Neuron (in vitro differentiated cells): ENCODE measurements at regions not wholly inside any gene's neighbourhood (a gene's known extent, or its start where the extent isn't known, plus 50 kb on each side); places are given as distances from the start of the nearest gene placed in this dataset.
A peak's percentile ranks its signal among the peaks of the same experiment; 100 is the strongest.

Experiments used
- H2AFZ ChIP-seq: one replicate; pipeline ENCODE4 v1.6.1; 2013; ENCODE audit warnings: low read depth, mild to moderate bottlenecking, inconsistent platforms, low read length, moderate library complexity
- H3K27me3 ChIP-seq: one replicate; pipeline ENCODE4 v1.6.1; 2013; ENCODE audit warnings: low read length; ENCODE audit not compliant: insufficient read depth
- H3K36me3 ChIP-seq: one replicate; pipeline ENCODE4 v1.6.1; 2013; ENCODE audit warnings: low read length; ENCODE audit not compliant: insufficient read depth
- H3K4me1 ChIP-seq: one replicate; pipeline ENCODE4 v1.6.1; 2013; ENCODE audit warnings: low read length; ENCODE audit not compliant: insufficient read depth
- H3K4me3 ChIP-seq: 2 replicates; pipeline ENCODE4 v1.5.1; 2013; ENCODE audit warnings: mild to moderate bottlenecking, low read length, moderate library complexity
- H3K9me3 ChIP-seq: one replicate; pipeline ENCODE4 v1.6.1; 2013; ENCODE audit warnings: low read length

- Histone ChIP-seq H3K27me3 (no peaks in the 10 kb centered on the region), H3K9me3 (no peaks in the 10 kb centered on the region)
Measured at GRCh38 chr5:56487528-56488115, 254.5 kb upstream of the ANKRD55 start.

GRCh38 chr5:56482363-56482762 is 249.2 kb upstream of the ANKRD55 start:
- no peak overlapping the region for H3K4me3 ChIP-seq
- no peaks in the 10 kb centered on the region for H3K36me3 ChIP-seq
- H2AFZ ChIP-seq = no peak overlapping the region

More at GRCh38 chr5:56487528-56488115, 254.5 kb upstream of the ANKRD55 start:
- Histone ChIP-seq H3K4me3 (no peak overlapping the region), H2AFZ (no peak overlapping the region), H3K4me1 (no peaks in the 10 kb centered on the region), H3K36me3 (no peaks in the 10 kb centered on the region)

GRCh38 chr5:56481428-56482357 is 248.6 kb upstream of the ANKRD55 start:
- Histone ChIP-seq H3K36me3 (no peaks in the 10 kb centered on the region), H3K9me3 (no peaks in the 10 kb centered on the region), H3K4me1 (peaks cover 8% of the 10 kb centered on the region), H3K4me3 (peak overlapping the region; percentile 56), H2AFZ (peak overlapping the region; percentile 100), H3K27me3 (peaks cover 6% of the 10 kb centered on the region)

More at GRCh38 chr5:56482363-56482762, 249.2 kb upstream of the ANKRD55 start:
- no peaks in the 10 kb centered on the region for H3K9me3 ChIP-seq
- peaks cover 8% of the 10 kb centered on the region for H3K4me1 ChIP-seq
- peaks cover 6% of the 10 kb centered on the region for H3K27me3 ChIP-seq

GRCh38 chr5:56480705-56481427 is 247.7 kb upstream of the ANKRD55 start:
- no peaks in the 10 kb centered on the region for H3K9me3 ChIP-seq
- H3K4me1 ChIP-seq = peaks cover 8% of the 10 kb centered on the region
- H2AFZ ChIP-seq = peak overlapping the region; percentile 100
- peak overlapping the region; percentile 56 for H3K4me3 ChIP-seq
- peaks cover 6% of the 10 kb centered on the region for H3K27me3 ChIP-seq
- H3K36me3 ChIP-seq = no peaks in the 10 kb centered on the region

- Histone ChIP-seq H3K4me1 (peaks cover 8% of the 10 kb centered on the region), H3K27me3 (peaks cover 6% of the 10 kb centered on the region), H2AFZ (peak overlapping the region; percentile 100), H3K36me3 (no peaks in the 10 kb centered on the region), H3K4me3 (peak overlapping the region; percentile 56), H3K9me3 (no peaks in the 10 kb centered on the region)
Measured at GRCh38 chr5:56480078-56480704, 247.1 kb upstream of the ANKRD55 start.

- Histone ChIP-seq H3K4me1 (peaks cover 8% of the 10 kb centered on the region), H2AFZ (peak overlapping the region; percentile 100), H3K27me3 (peaks cover 6% of the 10 kb centered on the region), H3K9me3 (no peaks in the 10 kb centered on the region), H3K36me3 (no peaks in the 10 kb centered on the region), H3K4me3 (no peak overlapping the region)
Measured at GRCh38 chr5:56479696-56480077, 246.6 kb upstream of the ANKRD55 start.

- Histone ChIP-seq H3K27me3 (peaks cover 6% of the 10 kb centered on the region), H3K36me3 (no peaks in the 10 kb centered on the region), H2AFZ (no peak overlapping the region), H3K4me1 (peaks cover 8% of the 10 kb centered on the region), H3K4me3 (no peak overlapping the region), H3K9me3 (no peaks in the 10 kb centered on the region)
Measured at GRCh38 chr5:56479126-56479525, 246.0 kb upstream of the ANKRD55 start.

GRCh38 chr5:56478062-56478461 is 244.9 kb upstream of the ANKRD55 start:
- H2AFZ ChIP-seq = no peak overlapping the region
- H3K4me3 ChIP-seq = no peak overlapping the region
- H3K27me3 ChIP-seq = peaks cover 6% of the 10 kb centered on the region
- no peaks in the 10 kb centered on the region for H3K36me3 ChIP-seq
- H3K4me1 ChIP-seq = peaks cover 8% of the 10 kb centered on the region
- no peaks in the 10 kb centered on the region for H3K9me3 ChIP-seq

- peaks cover 6% of the 10 kb centered on the region for H3K27me3 ChIP-seq
- H3K9me3 ChIP-seq = no peaks in the 10 kb centered on the region
- H3K4me1 ChIP-seq = peaks cover 6% of the 10 kb centered on the region
- no peak overlapping the region for H3K4me3 ChIP-seq
- H3K36me3 ChIP-seq = no peaks in the 10 kb centered on the region
- no peak overlapping the region for H2AFZ ChIP-seq
Measured at GRCh38 chr5:56476487-56476856, 243.3 kb upstream of the ANKRD55 start.

- Histone ChIP-seq H2AFZ (no peak overlapping the region), H3K9me3 (no peaks in the 10 kb centered on the region), H3K27me3 (peaks cover 6% of the 10 kb centered on the region), H3K4me3 (no peak overlapping the region), H3K4me1 (peaks cover 5% of the 10 kb centered on the region), H3K36me3 (no peaks in the 10 kb centered on the region)
Measured at GRCh38 chr5:56475689-56476486, 242.8 kb upstream of the ANKRD55 start.

- Histone ChIP-seq H2AFZ (no peak overlapping the region), H3K9me3 (no peaks in the 10 kb centered on the region), H3K36me3 (no peaks in the 10 kb centered on the region), H3K27me3 (no peaks in the 10 kb centered on the region), H3K4me1 (no peaks in the 10 kb centered on the region), H3K4me3 (no peak overlapping the region)
Measured at GRCh38 chr5:56471707-56472106, 238.6 kb upstream of the ANKRD55 start.

GRCh38 chr5:56470007-56470406 is 236.9 kb upstream of the ANKRD55 start:
- Histone ChIP-seq H3K27me3 (no peaks in the 10 kb centered on the region), H3K4me1 (no peaks in the 10 kb centered on the region), H3K36me3 (no peaks in the 10 kb centered on the region), H2AFZ (no peak overlapping the region), H3K9me3 (no peaks in the 10 kb centered on the region), H3K4me3 (no peak overlapping the region)
